ENCODE measurements at regions not wholly inside any gene's neighbourhood (a gene's known extent, or its start where the extent isn't known, plus 50 kb on each side); places are given as distances from the start of the nearest gene placed in this dataset.

- POLR2A ChIA-PET, result no interaction called here
- H3K27ac ChIP-seq (ENCODE audit: low read depth, low read length), result no peak overlapping the region
- CTCF ChIA-PET, result no interaction called here
Observed at GRCh38 chr20:10733122-10733521, 59.3 kb upstream of the JAG1 start.

More at GRCh38 chr20:10733122-10733521, 59.3 kb upstream of the JAG1 start:
- no peak for DNase-seq (ENCODE audit: low read depth, low spot score)
- Histone ChIP-seq H3K9me3 (ENCODE audit: control insufficient read depth in 1 of 2, insufficient read depth in 1 of 2, low read depth in 1 of 2, low read length in 2 of 2) (no peaks in the 10 kb centered on the region), H3K4me1 (ENCODE audit: control insufficient read depth in 1 of 2, insufficient read depth in 2 of 2, low read length in 2 of 2) (peaks cover 0 to 10% of the 10 kb centered on the region in 2 experiments; a peak in 2 of 4 replicates), H3K9me2 (ENCODE audit: insufficient read depth) (no peaks in the 10 kb centered on the region), H3K36me3 (ENCODE audit: control insufficient read depth in 1 of 2, insufficient read depth in 2 of 2, low read length in 2 of 2) (no peaks in the 10 kb centered on the region), H3K9ac (ENCODE audit: low read length) (no peak overlapping the region), H3K79me2 (ENCODE audit: insufficient read depth, low read length) (no peaks in the 10 kb centered on the region), H3K4me3 (replicated peaks in 1 of 2; ENCODE audit: low read depth in 1 of 2, low read length in 2 of 2) (no peak overlapping the region), H3K27me3 (ENCODE audit: insufficient read depth, low read length) (no peaks in the 10 kb centered on the region), H3K4me2 (ENCODE audit: low read length) (no peak overlapping the region), H2AFZ (ENCODE audit: low read depth, low read length, poor library complexity, severe bottlenecking) (peak overlapping the region; percentile 1), H4K20me1 (ENCODE audit: insufficient read depth) (no peaks in the 10 kb centered on the region)
- intact Hi-C loops (cut with micrococcal nuclease), result no loop called here
- TF ChIP-seq SIN3A (IDR thresholded peaks at IDR 0.05; ENCODE audit: low read depth) (no peak), JUND (IDR thresholded peaks at IDR 0.05) (no peak), ZFX (IDR thresholded peaks at IDR 0.05) (no peak), CEBPB (IDR thresholded peaks at IDR 0.05; ENCODE audit: low read depth) (no peak), ZBTB33 (IDR thresholded peaks at IDR 0.05; ENCODE audit: extremely low read depth, insufficient replicate concordance, low read length) (no peak), EZH2phosphoT487 (IDR thresholded peaks at IDR 0.05; ENCODE audit: borderline replicate concordance) (no peak), YY1 (IDR thresholded peaks at IDR 0.05; ENCODE audit: extremely low read depth, insufficient replicate concordance, low read depth, low read length) (no peak)
- ATAC-seq, result no peak
- no TSS peak for BruUV-seq (replicated peaks)
- RAD21 ChIA-PET (ENCODE audit: low non-redundant PET in 1 of 2, low total read pairs in 2 of 2, uncharacterized antibody in 2 of 2, unreplicated experiment in 2 of 2), result no interaction called here
